Stimulated activated naive CD4-positive, alpha-beta T cell (primary cell): ENCODE measurements at regions not wholly inside any gene's neighbourhood (a gene's known extent, or its start where the extent isn't known, plus 50 kb on each side); places are given as distances from the start of the nearest gene placed in this dataset.

Experiments
- DNase-seq, 6 experiments: peaks; one replicate each; lab custom pipeline; 2025; lab: John Stamatoyannopoulos, UW

DNA sequence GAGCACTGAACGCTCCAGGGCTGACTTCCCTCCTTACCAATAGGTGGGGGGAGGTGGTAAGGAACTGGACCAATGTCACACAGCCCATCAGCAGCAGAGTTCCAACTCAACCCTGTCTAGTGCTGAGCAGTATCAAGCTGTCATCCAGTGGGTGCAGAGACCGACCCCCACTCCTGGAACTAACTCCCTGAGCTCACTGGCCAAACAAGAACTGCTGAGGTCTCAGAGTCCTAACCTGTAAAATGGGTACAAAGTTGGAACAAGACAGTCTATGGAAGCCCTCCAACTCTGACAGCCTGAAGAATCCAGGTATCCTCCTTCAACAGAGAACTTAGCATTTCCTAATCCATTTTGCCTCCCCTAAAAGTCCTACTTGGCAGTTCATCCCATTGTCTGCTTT is 91.1 kb upstream of the CLMN start:
- no peak for DNase-seq

DNA sequence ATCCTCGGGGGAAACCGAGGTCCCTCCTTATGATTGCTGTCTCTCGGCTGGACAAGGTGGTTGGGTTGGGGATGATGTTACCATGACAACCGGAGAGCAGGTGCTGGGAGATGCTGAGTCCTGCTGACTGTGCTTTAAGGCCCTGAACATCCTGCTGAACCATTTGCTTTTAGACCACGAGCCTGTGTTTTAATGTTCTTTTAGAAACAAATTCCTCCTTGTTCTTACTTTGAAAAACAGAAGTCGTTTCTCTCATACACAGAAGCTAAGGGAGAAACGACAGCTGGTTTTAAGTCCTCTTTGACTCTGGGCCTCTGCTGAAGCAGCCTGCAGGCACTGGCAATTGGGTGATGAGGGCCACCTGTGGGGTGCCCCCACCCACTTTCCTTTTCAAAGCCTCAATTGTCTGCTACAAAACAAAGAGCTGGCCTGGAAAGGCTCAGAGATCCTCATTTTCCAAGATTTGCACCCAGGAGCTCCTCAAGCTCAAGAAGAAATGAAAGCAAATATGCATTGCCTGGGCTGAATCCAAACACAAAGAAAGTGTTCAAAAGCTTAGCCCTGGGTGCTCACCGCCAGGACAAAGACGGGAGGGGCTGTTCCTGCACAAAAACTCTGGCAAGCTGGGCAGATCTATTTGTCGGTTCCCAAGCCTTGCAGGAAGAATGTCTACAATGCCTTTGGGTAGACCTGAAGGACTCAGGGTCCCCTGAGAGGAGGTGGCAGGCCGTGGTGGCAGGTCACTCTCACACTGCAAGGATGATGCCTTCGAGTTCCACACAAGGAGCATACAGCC is 90.0 kb upstream of the CLMN start:
- DNase-seq: no peak

DNA sequence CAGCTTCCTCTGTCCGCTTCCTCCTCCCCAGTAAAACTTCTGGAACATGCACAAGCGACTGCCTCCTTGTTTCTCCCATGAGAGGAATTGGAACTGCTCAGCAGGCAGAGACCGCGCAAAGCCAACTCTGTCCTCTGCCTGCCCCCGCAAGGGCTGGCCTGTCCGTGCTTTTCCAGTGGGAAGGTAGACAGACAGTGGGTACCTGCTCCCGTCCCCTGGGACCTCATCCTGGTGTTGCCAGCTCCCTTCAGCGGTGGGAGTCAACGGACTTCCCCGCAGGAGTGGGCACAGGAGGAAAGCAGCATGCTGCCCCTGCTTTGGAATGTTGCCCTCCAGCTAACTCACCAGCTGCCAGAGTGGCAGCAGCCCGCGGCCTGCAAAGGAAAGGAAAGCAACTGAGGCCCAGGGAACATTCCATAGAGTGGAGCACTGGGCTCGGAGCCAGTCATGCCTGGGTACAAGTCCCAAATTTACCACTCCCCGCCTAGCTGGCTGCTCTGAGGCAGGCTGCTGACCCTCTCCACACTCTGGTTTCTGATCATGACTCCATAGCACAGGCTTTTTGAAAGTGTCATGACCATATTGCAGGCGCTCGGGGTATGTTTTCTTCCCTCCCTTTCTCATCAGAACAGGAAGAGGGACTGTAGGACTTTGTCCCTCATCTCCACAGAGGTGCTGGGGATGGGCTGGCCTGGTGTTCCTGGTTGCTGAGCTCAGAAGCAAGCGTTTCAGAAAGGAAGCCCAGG is 89.2 kb upstream of the CLMN start:
- DNase-seq: no peak

DNA sequence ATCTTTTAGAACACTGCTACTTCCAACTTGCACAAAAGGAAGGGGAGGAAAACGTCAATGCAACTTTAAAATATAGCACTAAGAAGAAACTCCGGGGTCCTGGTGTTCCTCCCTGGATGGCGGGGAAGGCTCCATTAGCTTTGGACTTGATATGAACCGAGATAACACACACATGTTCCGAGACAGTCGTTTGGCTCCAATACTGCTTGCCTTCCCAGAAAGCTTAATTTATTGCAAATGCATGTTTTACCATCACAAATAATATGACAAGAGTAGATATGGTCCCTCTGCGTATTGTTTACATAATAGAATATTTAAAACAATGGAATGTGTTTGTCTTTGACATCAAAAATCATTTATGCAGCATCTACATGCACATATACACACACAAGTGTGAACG is 87.6 kb upstream of the CLMN start:
- no peak for DNase-seq

DNA sequence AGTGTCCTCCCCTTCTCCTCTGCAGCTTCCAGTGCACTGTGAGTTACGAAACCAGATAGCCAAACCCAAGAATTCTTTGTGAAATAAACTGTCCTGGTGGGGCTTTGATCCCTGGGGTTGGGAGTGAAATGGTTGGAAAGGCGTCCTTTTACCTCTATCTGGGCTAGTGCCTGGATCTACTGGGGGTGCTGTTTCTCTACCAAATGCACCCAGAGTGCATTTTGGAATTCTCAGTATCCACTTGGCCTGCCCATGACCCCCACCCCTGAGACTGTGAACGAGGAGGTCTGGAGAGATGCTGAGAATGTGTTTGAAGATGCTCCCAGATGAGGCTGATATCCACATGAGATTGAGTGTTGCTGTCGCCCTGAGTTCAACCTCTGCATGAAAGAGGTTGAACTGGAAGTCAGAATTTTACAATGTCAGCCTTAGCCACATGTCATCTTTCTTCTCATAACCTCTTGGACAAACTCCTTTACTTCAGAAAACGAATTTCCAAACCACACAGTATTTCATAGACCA is 87.1 kb upstream of the CLMN start:
- no peak for DNase-seq

DNA sequence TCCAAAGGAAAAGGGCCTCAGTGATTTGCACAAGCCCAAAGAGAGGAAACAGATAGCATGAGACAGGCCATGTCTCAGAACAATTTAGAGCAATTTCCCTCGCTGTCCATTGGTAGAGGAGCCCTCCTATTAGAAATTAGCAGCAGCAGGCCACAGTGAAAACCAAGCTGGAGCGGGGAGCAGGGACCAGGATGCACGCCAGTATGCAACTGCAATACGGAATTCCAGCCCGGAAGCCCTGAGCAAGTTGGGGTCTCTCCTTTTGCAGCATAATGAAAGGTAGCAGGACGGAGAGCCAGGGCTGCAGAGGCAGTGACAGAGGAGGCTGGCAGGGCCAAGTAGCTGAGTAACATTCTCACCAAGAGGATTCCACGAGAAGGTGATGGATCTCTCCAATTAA is 84.9 kb upstream of the CLMN start:
- no peak for DNase-seq

DNA sequence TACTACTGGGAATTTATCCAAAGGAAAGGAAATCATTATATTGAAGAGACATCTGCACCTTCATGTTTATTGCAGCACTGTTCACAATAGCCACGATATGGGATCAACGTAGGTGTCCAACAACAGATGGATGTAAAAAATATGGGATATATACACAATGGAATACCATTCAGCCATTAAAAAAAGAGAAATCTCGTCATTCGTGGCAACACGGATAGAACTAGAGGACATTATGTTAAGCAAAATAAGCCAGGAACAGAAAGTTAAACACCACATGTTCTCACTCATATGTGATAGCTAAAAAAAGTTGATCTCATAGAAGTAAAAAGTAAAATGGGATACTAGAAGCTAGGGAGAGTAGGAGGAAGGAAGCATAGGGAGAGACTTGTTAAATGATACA is 82.9 kb upstream of the CLMN start:
- no peak for DNase-seq

DNA sequence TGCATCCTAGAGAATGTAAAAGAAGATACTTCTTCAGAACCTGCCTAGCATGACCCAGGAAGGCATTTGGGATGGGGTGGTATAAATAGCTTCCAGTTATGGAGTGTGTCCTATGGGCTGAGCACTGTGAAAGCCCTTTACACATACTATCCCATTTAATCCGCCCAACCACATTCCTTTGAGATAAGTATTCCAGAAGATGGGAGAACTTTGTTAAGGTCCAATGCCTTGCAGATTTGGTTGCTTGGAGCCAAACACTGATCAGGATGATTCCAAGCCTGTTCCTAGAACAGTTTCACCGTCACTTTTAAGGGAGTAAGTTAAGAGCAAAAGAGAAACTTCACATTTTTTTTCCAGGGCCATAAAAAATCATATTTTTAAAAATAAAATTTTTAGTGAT is 82.5 kb upstream of the CLMN start:
- no peak for DNase-seq

DNA sequence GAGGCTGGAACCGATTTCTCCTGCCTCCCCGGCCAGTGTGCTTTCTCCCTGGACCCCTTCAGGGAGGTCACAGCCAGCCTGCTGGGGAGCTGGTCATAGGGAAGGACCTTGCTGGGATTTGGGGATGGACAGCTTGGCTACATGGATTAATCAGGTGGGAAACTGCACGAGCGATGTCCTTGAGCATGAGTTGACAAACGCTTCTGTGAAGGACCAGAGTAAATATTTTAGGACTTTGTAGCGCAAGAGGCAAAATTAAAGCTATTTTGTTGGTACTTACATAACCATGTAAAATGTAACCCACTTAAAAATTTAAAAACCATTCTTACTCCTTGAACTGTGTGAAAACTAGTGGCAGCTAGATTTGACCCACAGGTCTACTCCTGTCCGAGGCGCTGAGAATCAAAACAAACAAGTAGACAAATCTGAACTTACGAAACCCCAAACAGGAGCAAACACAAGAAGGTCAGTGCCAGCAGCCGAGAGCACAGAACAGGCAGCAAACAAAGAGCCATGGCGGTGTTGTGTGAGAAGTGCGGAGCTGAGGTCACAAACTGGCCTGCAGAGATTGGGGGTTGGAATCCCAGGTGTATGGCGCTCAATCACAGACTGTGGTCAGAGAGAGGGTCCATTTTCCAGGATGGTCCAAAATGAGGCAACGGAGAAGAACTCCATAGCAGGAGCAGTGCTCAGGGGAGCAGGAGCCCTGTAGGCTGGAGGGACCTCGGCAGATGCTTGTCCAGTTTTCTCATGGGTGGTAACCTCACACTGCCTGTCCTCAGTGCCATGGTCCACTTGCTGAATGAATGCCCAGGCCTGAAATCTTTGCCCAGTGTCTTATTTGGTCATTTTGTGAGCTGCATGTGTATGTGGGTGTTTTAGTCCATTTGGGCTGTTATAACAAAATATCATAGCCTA is 79.2 kb upstream of the CLMN start:
- DNase-seq: no peak

DNA sequence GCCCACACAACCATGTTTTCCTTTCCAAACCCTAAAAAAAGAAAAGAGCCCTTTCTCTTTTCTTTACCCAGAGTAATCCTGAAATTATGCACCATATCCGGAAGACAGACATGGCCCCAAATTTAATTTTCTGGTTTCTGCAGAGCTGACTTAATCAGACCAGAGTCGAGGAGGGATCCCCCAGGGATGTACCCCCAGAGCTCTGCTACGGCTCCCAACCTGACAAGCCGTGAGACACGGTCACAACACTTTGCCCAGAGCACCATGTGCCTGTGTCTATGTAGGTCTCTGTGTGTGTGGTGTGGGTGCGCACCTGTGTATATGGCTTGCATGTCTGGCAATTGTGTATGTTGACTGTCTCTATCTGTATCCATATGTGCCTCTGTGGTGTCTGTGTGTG is 77.6 kb upstream of the CLMN start:
- no peak for DNase-seq

DNA sequence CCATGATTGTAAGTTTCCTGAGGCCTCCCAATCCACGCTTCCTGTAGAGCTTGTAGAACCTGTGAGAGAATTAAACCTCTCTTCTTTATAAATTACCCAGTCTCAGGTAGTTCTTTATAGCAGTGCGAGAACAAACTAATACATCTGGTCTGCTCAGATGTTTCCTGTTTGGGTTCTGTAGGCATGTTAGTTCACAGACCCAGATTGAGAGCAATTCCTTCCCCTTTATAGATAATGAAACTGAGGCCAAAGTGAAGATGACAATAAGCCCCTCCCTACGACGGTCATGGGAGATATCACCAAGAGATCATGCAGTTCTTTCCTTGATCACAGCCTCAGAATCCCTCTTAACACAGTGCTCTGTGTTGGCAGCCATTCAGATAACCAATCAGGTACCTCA is 76.5 kb upstream of the CLMN start:
- DNase-seq: no peak

DNA sequence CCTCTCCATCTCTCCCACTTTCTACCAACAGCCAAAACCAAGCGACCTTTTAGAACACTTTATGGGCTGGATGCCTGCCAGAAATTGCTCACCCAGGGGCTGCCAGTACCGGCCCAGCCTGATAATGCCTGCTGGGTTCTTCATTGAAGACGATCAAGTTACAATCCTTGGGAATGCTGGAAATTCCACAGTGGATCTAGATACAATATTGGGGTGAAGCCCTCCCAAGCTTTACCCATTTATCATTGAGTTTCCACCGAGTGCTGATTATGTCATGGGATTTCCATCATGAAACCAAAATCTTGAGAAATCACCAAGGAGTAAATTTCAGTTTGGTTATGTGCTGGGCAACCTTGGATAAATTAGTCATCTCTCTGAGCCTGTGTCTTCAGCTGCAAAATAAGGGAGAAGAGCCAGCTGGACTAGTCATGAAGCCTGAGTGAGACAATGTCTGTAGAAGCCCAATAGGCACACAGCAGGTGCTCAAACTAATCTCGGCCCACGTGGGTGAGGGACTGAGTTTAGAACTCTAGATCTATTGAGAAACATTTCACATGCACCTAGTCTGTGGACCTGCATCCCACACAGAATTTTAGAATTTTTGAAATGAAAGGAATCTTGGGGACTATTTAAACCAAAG is 75.5 kb upstream of the CLMN start:
- no peak for DNase-seq

DNA sequence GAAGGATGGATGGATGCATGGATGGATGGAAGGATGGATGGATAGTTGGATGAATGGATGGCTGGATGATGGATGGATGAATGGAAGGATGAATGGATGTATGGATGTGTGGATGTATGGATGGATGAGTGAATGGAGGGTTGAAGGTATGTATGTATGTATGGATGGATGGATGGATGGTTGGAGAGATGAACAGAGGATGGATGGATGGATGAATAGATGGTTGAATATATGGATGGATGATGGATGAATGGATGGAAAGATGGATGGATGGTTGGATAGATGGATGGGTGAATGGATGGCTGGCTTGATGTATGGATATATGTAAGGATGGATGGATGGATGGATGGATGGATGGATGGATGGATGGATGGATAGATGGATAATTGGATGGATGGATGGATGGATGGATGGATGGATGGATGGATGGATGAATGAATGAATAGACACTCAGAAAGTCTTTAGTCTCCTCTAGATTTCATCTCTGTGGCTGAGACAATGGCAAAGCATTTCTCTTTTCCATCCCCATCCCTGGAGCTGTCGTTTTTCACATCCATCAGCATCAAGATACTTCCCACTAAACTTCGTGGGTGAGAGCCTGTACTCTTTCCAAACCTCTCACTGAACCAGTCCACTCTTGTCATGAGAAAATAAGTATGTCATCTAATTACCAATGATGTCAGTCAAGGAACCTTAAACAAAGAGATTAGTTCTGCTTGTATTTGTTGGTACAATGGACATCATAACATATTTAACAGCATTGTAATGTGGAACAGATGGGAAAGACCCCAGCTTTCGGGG is 74.8 kb upstream of the CLMN start:
- DNase-seq: no peak

DNA sequence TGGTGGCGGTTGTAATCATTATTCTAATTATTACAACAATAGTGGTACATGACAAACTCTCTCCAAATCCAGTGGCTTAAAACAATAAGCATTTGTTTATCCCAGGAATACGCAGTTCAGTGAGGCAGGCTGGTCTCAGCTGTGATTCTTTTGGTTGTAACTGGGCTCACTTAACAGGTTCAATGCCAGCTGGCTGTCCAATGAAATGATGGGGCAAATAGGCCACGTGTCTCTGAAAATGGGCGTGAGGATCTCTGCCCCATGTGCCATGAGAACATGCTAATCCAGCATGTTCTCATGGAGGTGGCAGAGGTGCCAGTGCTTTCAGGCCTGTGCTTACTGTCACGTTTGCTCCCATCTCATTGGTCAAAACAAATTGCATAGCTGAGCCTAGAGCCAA is 73.1 kb upstream of the CLMN start:
- no peak for DNase-seq

DNA sequence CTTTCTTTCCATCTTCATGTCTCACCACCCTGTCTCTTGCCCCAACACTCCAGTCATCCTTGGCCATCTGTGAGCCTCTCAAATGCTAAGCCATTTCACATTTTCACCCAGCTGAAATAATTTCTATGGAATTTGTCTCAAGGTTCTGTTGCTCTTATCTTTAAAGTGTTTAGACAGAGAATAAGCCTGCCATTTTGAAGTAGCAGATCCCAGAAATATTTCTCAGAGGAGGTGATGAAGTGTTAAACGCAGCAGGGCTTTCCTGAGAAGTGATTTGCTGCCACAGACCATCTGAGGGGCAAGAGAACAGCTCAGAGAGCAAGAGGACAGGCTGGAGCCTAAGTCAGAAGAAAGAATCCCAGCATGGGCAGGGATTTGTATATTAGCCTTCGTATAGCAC is 71.6 kb upstream of the CLMN start:
- no peak for DNase-seq

DNA sequence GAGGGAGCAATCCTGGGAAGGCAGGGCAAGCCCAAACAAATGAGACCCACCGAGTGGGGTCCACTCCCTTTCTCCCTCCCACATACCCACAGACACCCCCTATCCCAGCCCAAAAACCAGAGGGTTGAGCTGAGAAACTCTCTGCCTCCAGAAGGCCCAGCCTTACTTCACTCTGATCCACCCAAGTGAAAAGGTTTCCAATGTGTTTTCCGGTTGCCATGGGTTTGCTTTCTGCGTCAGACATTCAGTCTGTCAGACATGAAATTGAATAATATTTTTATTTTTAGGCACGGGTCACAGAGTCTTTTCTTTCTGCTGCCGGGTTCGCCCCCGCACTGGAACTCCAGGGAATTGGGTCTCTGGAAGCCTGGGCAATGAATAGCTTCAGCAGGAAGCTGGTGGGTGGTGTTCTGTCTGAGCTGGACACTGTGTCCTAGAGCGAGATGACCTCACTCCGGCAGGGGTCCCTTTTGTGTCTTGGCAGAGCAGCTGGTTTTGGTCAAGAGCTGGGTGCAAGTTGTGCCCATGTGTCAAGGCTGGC is 69.8 kb upstream of the CLMN start:
- DNase-seq: no peak

DNA sequence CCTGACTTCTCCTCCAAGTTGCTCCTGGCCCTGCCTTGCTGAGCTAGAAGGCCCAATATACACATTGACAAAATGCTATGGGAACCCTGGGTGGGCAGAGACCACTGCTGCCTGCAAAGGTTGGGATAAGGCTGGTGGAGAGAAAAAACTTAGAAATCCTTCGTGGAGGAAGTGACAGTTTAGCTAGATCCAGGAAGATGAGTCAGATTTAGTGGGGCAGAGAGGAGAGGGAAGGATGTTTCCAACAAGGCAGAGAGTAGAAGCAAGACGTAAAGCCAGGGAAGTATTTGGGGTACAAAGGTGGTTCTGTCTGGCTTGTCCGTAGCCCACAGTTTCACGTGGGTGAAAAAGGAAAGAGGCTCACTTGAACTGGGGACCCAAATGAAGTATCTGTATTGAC is 69.0 kb upstream of the CLMN start:
- DNase-seq: no peak

DNA sequence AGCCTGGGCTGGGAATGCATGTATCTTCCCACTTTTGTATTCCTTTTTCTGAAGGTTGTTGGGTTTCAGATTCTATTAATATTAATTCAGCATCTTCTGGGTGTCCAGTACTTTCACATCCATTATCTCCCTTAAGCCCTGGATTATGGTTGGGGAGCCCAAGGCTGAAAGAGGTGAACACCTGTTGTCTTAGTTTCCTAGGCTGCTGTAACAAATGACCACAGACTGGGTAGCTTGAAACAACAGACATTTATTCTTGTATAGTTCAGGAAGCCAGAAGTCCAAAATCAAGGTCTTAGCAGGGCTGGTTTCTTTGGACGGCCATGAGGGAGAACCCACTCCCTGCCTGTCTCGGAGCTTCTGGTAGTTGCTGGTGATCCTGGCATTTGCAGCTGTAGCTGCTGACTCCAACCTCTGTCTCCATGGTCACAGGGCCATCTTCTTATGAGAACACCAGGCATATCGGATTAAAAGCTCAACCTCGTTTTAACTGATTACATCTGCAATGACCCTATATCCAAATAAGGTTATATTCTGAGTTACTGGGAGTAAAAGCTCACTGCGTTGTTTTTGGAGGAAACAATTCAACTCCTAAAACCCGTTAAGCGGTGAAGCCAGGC is 68.2 kb upstream of the CLMN start:
- no peak for DNase-seq

DNA sequence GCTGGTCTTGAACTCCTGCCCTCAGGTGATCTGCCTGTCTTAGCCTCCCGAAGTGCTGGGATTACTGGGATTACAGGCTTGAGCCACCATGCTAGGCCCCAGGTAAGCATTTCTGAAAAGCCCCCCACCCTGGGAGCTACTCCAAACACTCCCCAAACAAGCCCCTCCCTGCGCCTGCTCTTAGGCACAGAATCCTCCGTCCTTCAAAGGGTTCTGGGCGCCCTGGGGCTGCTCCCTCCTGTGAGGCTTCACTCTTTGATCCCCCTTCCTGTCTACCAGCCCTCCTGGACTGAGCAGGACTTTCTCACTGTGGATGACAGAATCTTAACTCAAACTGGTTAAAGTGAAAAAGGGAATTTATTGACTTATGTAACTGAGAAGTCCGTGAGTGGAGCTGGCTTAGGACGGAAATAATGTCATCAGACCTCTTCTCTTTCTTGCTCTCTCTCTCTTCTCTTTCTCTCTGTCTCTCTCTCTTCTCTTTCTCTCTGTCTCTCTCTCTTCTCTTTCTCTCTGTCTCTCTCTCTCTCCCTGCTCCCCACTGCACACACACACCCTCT is 66.9 kb upstream of the CLMN start:
- DNase-seq: no peak

DNA sequence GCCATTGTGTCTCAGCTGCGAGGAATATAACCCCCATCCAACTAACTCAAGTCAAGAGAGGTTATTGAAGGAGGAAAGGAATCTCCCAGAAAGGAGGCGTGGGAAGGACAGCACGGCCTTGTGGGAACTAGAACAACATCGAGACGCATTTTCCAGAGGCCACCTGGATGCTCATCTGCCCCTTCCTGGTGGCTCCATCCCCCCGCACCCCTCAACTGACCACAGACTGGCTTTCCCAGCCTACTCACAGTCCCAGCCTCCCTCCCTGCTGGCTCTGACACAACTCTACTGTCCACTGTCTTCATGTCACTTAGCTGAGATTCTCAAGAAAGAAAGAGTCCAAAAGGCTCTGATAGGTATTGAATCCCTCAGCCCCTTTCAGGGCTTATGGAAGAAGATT is 66.0 kb upstream of the CLMN start:
- no peak for DNase-seq
